Kidney (tissue), 13 donors: ENCODE measurements at regions not wholly inside any gene's neighbourhood (a gene's known extent, or its start where the extent isn't known, plus 50 kb on each side); places are given as distances from the start of the nearest gene placed in this dataset.
A peak's percentile ranks its signal among the peaks of the same experiment; 100 is the strongest.

Experiments
- DNase-seq, 5 donors: peaks; one replicate each; pipeline ENCODE4 v3.0.0-alpha.2; 2013 to 2020
- FAIRE-seq: peaks from 2 replicates; lab custom pipeline; 2012; peaks lifted over from hg19 to GRCh38; lab: Jason Lieb, UNC
- H3K27ac ChIP-seq, 2 donors: one replicate each; pipeline ENCODE4 v1.7.0; 2013; ENCODE audit warnings: low read depth in 2 of 2, low read length in 2 of 2, inconsistent platforms in 1 of 2
- H3K27me3 ChIP-seq: one replicate; pipeline ENCODE4 v1.7.1; 2013; ENCODE audit warnings: low read length, inconsistent platforms; ENCODE audit not compliant: control insufficient read depth, insufficient read depth
- H3K36me3 ChIP-seq, 3 donors: one replicate each; pipeline versions ENCODE4 v1.7.0 to v1.7.1; 2013; ENCODE audit warnings: low read length in 3 of 3, control low read depth in 1 of 3, inconsistent platforms in 1 of 3; ENCODE audit not compliant: insufficient read depth in 3 of 3, control insufficient read depth in 2 of 3
- H3K4me1 ChIP-seq, 3 donors: one replicate each; pipeline versions ENCODE4 v1.7.0 to v1.7.1; 2013; ENCODE audit warnings: low read length in 3 of 3, inconsistent platforms in 1 of 3, low read depth in 1 of 3; ENCODE audit not compliant: control insufficient read depth in 2 of 3, insufficient read depth in 2 of 3
- H3K4me3 ChIP-seq, 3 donors: one replicate each; pipeline versions ENCODE4 v1.7.0 to v1.8.1; 2013; ENCODE audit warnings: low read length in 3 of 3, control low read depth in 1 of 3, inconsistent platforms in 1 of 3
- H3K9ac ChIP-seq, 3 donors: one replicate each; pipeline versions ENCODE4 v1.7.0 to v1.7.1; 2013; ENCODE audit warnings: low read length in 3 of 3, control low read depth in 1 of 3, inconsistent platforms in 1 of 3
- H3K9me3 ChIP-seq, 3 donors: one replicate each; pipeline versions ENCODE4 v1.7.0 to v1.7.1; 2013; ENCODE audit warnings: low read length in 3 of 3, control low read depth in 1 of 3, inconsistent platforms in 1 of 3; ENCODE audit not compliant: control insufficient read depth in 2 of 3, insufficient read depth in 1 of 3
- intact Hi-C: fragments of 100-400 bp; cut with DNase I; formaldehyde crosslinking; loops from one replicate; pipeline ENCODE4 v1.11.1; 2022
- TF ChIP-seq, protein P1 (sequence below): IDR thresholded peaks from 3 replicates; pipeline ENCODE4 v1.5.1; 2012; ENCODE audit warnings: mild to moderate bottlenecking, moderate library complexity, borderline replicate concordance; ENCODE audit not compliant: insufficient read depth; ENCODE audit errors: extremely low read depth
- donor health status: control.
- donor health status: control.
- donor health status: control.
- donor health status: control.
- donor health status: control.
- donor health status: DM: yes; HTN: yes; CAD: no.
- donor health status: Normal renal cell carcinoma (clear cell type).

DNA sequence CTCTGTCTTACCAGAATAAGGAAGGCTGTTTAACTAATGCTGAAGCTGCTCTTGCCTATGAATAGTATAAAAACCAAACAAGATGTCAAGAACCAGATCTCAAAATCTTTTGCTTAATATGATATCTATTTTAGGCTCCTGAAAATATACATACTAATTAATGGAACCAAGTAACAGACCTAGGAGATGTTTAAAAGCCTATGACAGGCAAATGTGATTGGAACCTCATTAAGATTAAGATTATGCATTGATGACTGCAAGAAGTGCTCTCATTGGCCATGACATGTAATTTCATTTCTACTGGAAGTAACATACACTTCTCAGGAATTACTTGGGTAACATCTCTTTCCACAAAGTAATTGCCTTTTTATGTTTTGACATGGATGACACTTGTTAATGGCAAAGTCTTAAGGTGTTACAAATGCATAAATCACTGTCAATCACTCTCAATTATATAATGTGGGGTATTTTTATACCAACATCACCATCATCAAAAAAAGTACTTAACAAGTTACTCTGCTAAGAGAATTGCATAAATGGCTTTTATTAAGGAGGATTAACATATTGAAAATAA, 326.9 kb upstream of the MIR17HG start:
- intact Hi-C loops, result no loop called here
- TF ChIP-seq, protein P1, sequence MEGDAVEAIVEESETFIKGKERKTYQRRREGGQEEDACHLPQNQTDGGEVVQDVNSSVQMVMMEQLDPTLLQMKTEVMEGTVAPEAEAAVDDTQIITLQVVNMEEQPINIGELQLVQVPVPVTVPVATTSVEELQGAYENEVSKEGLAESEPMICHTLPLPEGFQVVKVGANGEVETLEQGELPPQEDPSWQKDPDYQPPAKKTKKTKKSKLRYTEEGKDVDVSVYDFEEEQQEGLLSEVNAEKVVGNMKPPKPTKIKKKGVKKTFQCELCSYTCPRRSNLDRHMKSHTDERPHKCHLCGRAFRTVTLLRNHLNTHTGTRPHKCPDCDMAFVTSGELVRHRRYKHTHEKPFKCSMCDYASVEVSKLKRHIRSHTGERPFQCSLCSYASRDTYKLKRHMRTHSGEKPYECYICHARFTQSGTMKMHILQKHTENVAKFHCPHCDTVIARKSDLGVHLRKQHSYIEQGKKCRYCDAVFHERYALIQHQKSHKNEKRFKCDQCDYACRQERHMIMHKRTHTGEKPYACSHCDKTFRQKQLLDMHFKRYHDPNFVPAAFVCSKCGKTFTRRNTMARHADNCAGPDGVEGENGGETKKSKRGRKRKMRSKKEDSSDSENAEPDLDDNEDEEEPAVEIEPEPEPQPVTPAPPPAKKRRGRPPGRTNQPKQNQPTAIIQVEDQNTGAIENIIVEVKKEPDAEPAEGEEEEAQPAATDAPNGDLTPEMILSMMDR, result no peak
- DNase-seq (peak in 1 of 5 donors; percentile 26), FAIRE-seq (no peak)
- Histone ChIP-seq H3K36me3 (no peaks in the 10 kb centered on the region), H3K27me3 (no peaks in the 10 kb centered on the region), H3K9me3 (no peaks in the 10 kb centered on the region), H3K27ac (no peak overlapping the region), H3K4me3 (no peak overlapping the region), H3K4me1 (no peaks in the 10 kb centered on the region), H3K9ac (no peak overlapping the region)

DNA sequence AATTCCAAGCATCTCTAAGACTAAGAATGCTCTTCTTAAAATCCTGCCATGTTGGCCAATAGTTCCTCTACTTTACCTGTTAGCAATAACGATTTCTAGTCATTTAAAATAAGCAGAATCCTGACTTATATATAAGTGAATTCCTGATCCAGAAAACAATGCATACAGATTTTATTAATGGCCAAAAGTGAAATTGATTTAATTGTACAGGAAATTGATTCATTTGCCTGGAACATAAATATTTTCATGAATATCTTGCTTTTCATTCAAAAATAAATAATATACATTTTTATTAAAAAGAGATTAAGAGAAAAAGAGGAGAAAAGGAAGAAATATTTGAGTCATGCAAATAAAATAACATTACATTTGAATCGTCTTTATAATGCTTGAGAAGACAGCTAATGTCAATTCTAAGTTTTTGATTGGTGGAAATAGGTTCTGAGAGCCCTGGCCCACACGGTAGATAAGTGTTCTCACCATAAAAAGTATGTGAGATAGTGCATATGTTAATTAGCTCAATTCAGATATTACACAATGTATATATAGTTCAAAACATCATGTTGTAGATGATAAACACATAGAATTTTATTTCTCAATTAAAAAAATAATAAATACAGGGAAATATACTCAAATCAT, 323.2 kb upstream of the MIR17HG start:
- Histone ChIP-seq H3K27me3 (no peaks in the 10 kb centered on the region), H3K9me3 (no peaks in the 10 kb centered on the region), H3K36me3 (no peaks in the 10 kb centered on the region), H3K9ac (no peak overlapping the region), H3K4me1 (no peaks in the 10 kb centered on the region), H3K4me3 (no peak overlapping the region), H3K27ac (no peak overlapping the region)
- no peak for FAIRE-seq
- intact Hi-C loops, result no loop called here
- TF ChIP-seq, protein P1, result no peak
- DNase-seq, result no peak

DNA sequence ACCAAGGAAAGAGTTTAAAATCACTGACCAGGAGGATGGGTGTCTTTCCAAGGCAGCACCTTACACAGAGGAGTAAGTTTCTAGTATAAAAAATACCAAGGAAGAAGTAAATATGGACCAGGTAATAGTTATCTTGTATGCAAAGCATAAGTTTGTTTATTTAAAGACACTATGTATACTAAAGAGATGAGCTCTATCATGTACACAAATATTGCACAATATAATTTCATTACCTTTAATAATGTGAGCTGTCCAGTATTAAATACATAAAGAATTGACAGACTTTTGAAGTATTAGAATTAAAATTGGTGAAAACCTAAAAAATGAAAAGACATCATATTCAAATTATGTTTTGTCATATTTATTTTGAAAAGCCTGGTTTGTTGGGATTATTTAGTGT, 322.0 kb upstream of the MIR17HG start:
- H3K27ac ChIP-seq, result no peak overlapping the region
- no peaks in the 10 kb centered on the region for H3K36me3 ChIP-seq
- H3K9ac ChIP-seq, result no peak overlapping the region
- no peak overlapping the region for H3K4me3 ChIP-seq
- intact Hi-C loops, result no loop called here
- H3K9me3 ChIP-seq, result no peaks in the 10 kb centered on the region
- DNase-seq, result no peak
- TF ChIP-seq, protein P1, result no peak
- no peaks in the 10 kb centered on the region for H3K4me1 ChIP-seq
- FAIRE-seq, result no peak
- no peaks in the 10 kb centered on the region for H3K27me3 ChIP-seq
